Liver (tissue), 8 donors: ENCODE measurements at regions not wholly inside any gene's neighbourhood (a gene's known extent, or its start where the extent isn't known, plus 50 kb on each side); places are given as distances from the start of the nearest gene placed in this dataset.

ENCODE experiments used
- DNase-seq: peaks from one replicate; pipeline ENCODE4 v3.0.0-alpha.2; 2017; ENCODE audit warnings: low spot score
- H3K27ac ChIP-seq, 2 donors: one replicate each; pipeline ENCODE4 v1.7.0; 2013; ENCODE audit warnings: inconsistent platforms in 2 of 2, low read length in 2 of 2, control low read depth in 1 of 2, low read depth in 1 of 2, mild to moderate bottlenecking in 1 of 2
- H3K27me3 ChIP-seq, 4 donors: one replicate each; pipeline versions ENCODE4 v1.6.1 to v1.7.0; 2013; ENCODE audit warnings: low read length in 3 of 4, inconsistent platforms in 1 of 4, mild to moderate bottlenecking in 1 of 4, moderate library complexity in 1 of 4; ENCODE audit not compliant: control insufficient read depth in 4 of 4, insufficient read depth in 4 of 4
- H3K36me3 ChIP-seq, 4 donors: one replicate each; pipeline versions ENCODE4 v1.6.1 to v1.7.0; 2013; ENCODE audit warnings: low read length in 3 of 4, mild to moderate bottlenecking in 3 of 4, low read depth in 1 of 4, moderate library complexity in 1 of 4; ENCODE audit not compliant: control insufficient read depth in 4 of 4, insufficient read depth in 3 of 4
- H3K4me1 ChIP-seq, 4 donors: one replicate each; pipeline versions ENCODE4 v1.6.1 to v1.7.0; 2013; ENCODE audit warnings: low read length in 3 of 4, mild to moderate bottlenecking in 3 of 4, moderate library complexity in 1 of 4; ENCODE audit not compliant: control insufficient read depth in 4 of 4, insufficient read depth in 4 of 4
- H3K4me3 ChIP-seq, 3 donors: one replicate each; pipeline versions ENCODE4 v1.6.1 to v1.7.0; 2013; ENCODE audit warnings: low read length in 3 of 3, control low read depth in 1 of 3, low read depth in 1 of 3, mild to moderate bottlenecking in 1 of 3
- H3K9ac ChIP-seq, 2 donors: one replicate each; pipeline ENCODE4 v1.7.0; 2013; ENCODE audit warnings: low read length in 2 of 2, mild to moderate bottlenecking in 2 of 2, moderate library complexity in 2 of 2, control low read depth in 1 of 2, low read depth in 1 of 2
- H3K9me3 ChIP-seq, 4 donors: one replicate each; pipeline versions ENCODE4 v1.6.1 to v1.7.0; 2013; ENCODE audit warnings: low read length in 3 of 4; ENCODE audit not compliant: control insufficient read depth in 4 of 4
- ATF3 ChIP-seq: IDR thresholded peaks from 2 replicates; pipeline ENCODE4 v1.6.1; 2016; ENCODE audit warnings: antibody characterized with exemption
- CTCF ChIP-seq: fragments of 150-350 bp; IDR thresholded peaks from 2 replicates; pipeline ENCODE4 v1.5.1; 2017; ENCODE audit warnings: improper control_type of control experiment, low read depth, low read length; ENCODE audit not compliant: missing input control
- EGR1 ChIP-seq, 2 donors: IDR thresholded peaks; 2 replicates each; pipeline ENCODE4 v1.6.1; 2016 to 2018; ENCODE audit warnings: antibody characterized with exemption in 2 of 2, low read depth in 2 of 2
- FOXA1 ChIP-seq: IDR thresholded peaks from 2 replicates; pipeline ENCODE4 v1.6.1; 2016; ENCODE audit warnings: antibody characterized with exemption
- FOXA2 ChIP-seq: IDR thresholded peaks from 2 replicates; pipeline ENCODE4 v1.6.1; 2016; ENCODE audit warnings: antibody characterized with exemption
- GABPA ChIP-seq, 2 donors: IDR thresholded peaks in 1 of 2; conservative IDR thresholded peaks in 1 of 2; 2 replicates each; pipeline ENCODE4 v1.6.1; 2016; ENCODE audit warnings: antibody characterized with exemption in 2 of 2, mild to moderate bottlenecking in 1 of 2, moderate library complexity in 1 of 2
- HNF4A ChIP-seq, 2 donors: conservative IDR thresholded peaks; 2 replicates each; pipeline ENCODE4 v1.6.1; 2016; ENCODE audit warnings: antibody characterized with exemption in 2 of 2, mild to moderate bottlenecking in 2 of 2
- HNF4G ChIP-seq: IDR thresholded peaks from 2 replicates; pipeline ENCODE4 v1.6.1; 2016; ENCODE audit warnings: antibody characterized with exemption
- JUND ChIP-seq, 2 donors: IDR thresholded peaks; 2 replicates each; pipeline ENCODE4 v1.6.1; 2016; ENCODE audit warnings: antibody characterized with exemption in 2 of 2
- NR2F2 ChIP-seq: IDR thresholded peaks from 2 replicates; pipeline ENCODE4 v1.6.1; 2016; ENCODE audit warnings: antibody characterized with exemption
- RAD21 ChIP-seq, 2 donors: IDR thresholded peaks; 2 replicates each; pipeline ENCODE4 v1.6.1; 2016; ENCODE audit warnings: antibody characterized with exemption in 2 of 2, mild to moderate bottlenecking in 2 of 2
- RXRA ChIP-seq, 2 donors: IDR thresholded peaks; 2 replicates each; pipeline ENCODE4 v1.6.1; 2017 to 2018; ENCODE audit warnings: antibody characterized with exemption in 2 of 2, mild to moderate bottlenecking in 1 of 2
- SP1 ChIP-seq: IDR thresholded peaks from 2 replicates; pipeline ENCODE4 v1.6.1; 2018; ENCODE audit warnings: antibody characterized with exemption, mild to moderate bottlenecking
- TAF1 ChIP-seq: conservative IDR thresholded peaks from 2 replicates; pipeline ENCODE4 v1.6.1; 2016; ENCODE audit warnings: antibody characterized with exemption, mild to moderate bottlenecking
- YY1 ChIP-seq: IDR thresholded peaks from 2 replicates; pipeline ENCODE4 v1.6.1; 2016; ENCODE audit warnings: antibody characterized with exemption, mild to moderate bottlenecking
- WGBS: extraction: QIAGEN DNeasy Blood & Tissue Kit; methylation state at CpG from one replicate; pipeline ENCODE4 v1.1.7; 2013; 5-methylcytosine and 5-hydroxymethylcytosine counted together
- TF ChIP-seq, protein P1 (sequence below): IDR thresholded peaks from 2 replicates; pipeline ENCODE4 v1.6.1; 2016; ENCODE audit warnings: antibody characterized with exemption
- TF ChIP-seq, protein P2 (sequence below): IDR thresholded peaks from 2 replicates; pipeline ENCODE4 v1.6.1; 2016; ENCODE audit warnings: antibody characterized with exemption, mild to moderate bottlenecking
- TF ChIP-seq, protein P3 (sequence below): IDR thresholded peaks from 2 replicates; pipeline ENCODE4 v1.6.1; 2016; ENCODE audit warnings: antibody characterized with exemption
- donor health status: healthy.
- donor health status: healthy.
- donor health status: healthy.
- donor health status: healthy.
- donor health status: healthy.

DNA sequence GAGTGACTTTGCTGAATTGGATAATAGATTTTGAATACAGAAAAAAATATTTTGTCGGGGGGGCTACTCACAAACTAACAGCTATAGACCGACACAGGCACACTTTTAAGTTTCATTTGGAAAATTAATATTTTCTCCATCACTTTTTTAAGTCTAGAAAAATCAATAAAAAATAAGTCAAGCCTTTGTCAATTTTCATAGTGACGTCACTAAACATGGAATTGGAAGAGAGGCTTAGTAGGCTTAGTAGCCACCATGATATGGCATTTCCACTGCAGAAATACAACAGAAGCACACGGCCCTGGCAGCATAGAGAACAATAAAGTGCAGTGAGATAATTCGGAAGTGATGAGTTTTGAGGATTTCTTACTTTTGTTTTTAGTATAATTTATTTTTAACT is 357.2 kb downstream of the RPS24 start:
- Histone ChIP-seq H3K9ac (no peak overlapping the region), H3K27ac (no peak overlapping the region), H3K4me3 (no peak overlapping the region), H3K27me3 (no peaks in the 10 kb centered on the region), H3K4me1 (no peaks in the 10 kb centered on the region), H3K9me3 (no peaks in the 10 kb centered on the region), H3K36me3 (no peaks in the 10 kb centered on the region)
- no peak for DNase-seq
- WGBS, result 87% methylated on average over 5 of the region's 5 CpGs
- TF ChIP-seq HNF4A (conservative IDR thresholded peaks at IDR 0.05) (no peak), YY1 (no peak), FOXA1 (no peak), TAF1 (no peak), NR2F2 (no peak), CTCF (no peak), RAD21 (IDR thresholded peaks at IDR 0.05) (no peak), ATF3 (no peak), SP1 (no peak), JUND (IDR thresholded peaks at IDR 0.05) (no peak), GABPA (IDR thresholded peaks at IDR 0.05 in 1 of 2, conservative IDR thresholded peaks at IDR 0.05 in 1 of 2) (no peak), EGR1 (IDR thresholded peaks at IDR 0.05; ENCODE audit: low read depth in 2 of 2) (no peak), HNF4G (no peak), RXRA (IDR thresholded peaks at IDR 0.05) (no peak), FOXA2 (no peak)
- TF ChIP-seq, protein P1, sequence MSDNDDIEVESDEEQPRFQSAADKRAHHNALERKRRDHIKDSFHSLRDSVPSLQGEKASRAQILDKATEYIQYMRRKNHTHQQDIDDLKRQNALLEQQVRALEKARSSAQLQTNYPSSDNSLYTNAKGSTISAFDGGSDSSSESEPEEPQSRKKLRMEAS, result no peak
- TF ChIP-seq, protein P2, sequence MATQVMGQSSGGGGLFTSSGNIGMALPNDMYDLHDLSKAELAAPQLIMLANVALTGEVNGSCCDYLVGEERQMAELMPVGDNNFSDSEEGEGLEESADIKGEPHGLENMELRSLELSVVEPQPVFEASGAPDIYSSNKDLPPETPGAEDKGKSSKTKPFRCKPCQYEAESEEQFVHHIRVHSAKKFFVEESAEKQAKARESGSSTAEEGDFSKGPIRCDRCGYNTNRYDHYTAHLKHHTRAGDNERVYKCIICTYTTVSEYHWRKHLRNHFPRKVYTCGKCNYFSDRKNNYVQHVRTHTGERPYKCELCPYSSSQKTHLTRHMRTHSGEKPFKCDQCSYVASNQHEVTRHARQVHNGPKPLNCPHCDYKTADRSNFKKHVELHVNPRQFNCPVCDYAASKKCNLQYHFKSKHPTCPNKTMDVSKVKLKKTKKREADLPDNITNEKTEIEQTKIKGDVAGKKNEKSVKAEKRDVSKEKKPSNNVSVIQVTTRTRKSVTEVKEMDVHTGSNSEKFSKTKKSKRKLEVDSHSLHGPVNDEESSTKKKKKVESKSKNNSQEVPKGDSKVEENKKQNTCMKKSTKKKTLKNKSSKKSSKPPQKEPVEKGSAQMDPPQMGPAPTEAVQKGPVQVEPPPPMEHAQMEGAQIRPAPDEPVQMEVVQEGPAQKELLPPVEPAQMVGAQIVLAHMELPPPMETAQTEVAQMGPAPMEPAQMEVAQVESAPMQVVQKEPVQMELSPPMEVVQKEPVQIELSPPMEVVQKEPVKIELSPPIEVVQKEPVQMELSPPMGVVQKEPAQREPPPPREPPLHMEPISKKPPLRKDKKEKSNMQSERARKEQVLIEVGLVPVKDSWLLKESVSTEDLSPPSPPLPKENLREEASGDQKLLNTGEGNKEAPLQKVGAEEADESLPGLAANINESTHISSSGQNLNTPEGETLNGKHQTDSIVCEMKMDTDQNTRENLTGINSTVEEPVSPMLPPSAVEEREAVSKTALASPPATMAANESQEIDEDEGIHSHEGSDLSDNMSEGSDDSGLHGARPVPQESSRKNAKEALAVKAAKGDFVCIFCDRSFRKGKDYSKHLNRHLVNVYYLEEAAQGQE, result no peak
- TF ChIP-seq, protein P3, sequence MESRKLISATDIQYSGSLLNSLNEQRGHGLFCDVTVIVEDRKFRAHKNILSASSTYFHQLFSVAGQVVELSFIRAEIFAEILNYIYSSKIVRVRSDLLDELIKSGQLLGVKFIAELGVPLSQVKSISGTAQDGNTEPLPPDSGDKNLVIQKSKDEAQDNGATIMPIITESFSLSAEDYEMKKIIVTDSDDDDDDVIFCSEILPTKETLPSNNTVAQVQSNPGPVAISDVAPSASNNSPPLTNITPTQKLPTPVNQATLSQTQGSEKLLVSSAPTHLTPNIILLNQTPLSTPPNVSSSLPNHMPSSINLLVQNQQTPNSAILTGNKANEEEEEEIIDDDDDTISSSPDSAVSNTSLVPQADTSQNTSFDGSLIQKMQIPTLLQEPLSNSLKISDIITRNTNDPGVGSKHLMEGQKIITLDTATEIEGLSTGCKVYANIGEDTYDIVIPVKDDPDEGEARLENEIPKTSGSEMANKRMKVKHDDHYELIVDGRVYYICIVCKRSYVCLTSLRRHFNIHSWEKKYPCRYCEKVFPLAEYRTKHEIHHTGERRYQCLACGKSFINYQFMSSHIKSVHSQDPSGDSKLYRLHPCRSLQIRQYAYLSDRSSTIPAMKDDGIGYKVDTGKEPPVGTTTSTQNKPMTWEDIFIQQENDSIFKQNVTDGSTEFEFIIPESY, result no peak
